ENCODE measurements at regions not wholly inside any gene's neighbourhood (a gene's known extent, or its start where the extent isn't known, plus 50 kb on each side); places are given as distances from the start of the nearest gene placed in this dataset.

DNA sequence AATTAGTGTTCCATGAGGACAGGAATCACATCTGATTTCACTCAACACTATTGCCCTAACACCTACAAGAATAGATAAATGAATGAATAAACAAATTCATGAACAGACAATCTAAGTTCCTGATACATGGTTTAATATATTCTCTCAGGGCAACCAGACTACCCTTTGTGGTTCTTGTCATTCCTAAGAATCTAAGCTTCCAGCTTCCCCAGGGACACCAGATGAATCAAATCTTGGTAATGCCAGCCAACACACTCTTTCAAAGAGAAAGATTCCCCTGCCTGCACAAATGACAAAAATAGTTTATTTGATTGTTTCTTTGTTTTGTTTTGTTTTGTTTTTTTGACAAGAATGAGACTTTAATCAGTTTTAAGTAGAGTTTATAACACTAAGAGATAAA, 237.5 kb upstream of the CHAC2 start:
- TF ChIP-seq, protein P1, sequence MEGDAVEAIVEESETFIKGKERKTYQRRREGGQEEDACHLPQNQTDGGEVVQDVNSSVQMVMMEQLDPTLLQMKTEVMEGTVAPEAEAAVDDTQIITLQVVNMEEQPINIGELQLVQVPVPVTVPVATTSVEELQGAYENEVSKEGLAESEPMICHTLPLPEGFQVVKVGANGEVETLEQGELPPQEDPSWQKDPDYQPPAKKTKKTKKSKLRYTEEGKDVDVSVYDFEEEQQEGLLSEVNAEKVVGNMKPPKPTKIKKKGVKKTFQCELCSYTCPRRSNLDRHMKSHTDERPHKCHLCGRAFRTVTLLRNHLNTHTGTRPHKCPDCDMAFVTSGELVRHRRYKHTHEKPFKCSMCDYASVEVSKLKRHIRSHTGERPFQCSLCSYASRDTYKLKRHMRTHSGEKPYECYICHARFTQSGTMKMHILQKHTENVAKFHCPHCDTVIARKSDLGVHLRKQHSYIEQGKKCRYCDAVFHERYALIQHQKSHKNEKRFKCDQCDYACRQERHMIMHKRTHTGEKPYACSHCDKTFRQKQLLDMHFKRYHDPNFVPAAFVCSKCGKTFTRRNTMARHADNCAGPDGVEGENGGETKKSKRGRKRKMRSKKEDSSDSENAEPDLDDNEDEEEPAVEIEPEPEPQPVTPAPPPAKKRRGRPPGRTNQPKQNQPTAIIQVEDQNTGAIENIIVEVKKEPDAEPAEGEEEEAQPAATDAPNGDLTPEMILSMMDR (optimal IDR thresholded peaks at IDR 0.05 in 1 of 3, IDR thresholded peaks at IDR 0.05 in 1 of 3, conservative IDR thresholded peaks at IDR 0.05 in 1 of 3; ENCODE audit: extremely low read depth in 1 of 3, insufficient read depth in 2 of 3, low read length in 3 of 3): no peak
- TF ChIP-seq EZH2 (IDR thresholded peaks at IDR 0.05; ENCODE audit: low read length): no peak
